B cell (primary cell): ENCODE measurements at regions not wholly inside any gene's neighbourhood (a gene's known extent, or its start where the extent isn't known, plus 50 kb on each side); places are given as distances from the start of the nearest gene placed in this dataset.

Source experiments
- EZH2 ChIP-seq: IDR thresholded peaks from 2 replicates; pipeline ENCODE4 v1.6.1; 2012; ENCODE audit warnings: borderline replicate concordance, low read depth, mild to moderate bottlenecking, moderate library complexity, low read length; ENCODE audit not compliant: insufficient read depth, poor library complexity, severe bottlenecking
- TF ChIP-seq, protein P1 (sequence below): fragments of 200-600 bp; IDR thresholded peaks from one replicate; pipeline ENCODE4 v1.8.0; 2022; ENCODE audit warnings: antibody characterized with exemption, mild to moderate bottlenecking

DNA sequence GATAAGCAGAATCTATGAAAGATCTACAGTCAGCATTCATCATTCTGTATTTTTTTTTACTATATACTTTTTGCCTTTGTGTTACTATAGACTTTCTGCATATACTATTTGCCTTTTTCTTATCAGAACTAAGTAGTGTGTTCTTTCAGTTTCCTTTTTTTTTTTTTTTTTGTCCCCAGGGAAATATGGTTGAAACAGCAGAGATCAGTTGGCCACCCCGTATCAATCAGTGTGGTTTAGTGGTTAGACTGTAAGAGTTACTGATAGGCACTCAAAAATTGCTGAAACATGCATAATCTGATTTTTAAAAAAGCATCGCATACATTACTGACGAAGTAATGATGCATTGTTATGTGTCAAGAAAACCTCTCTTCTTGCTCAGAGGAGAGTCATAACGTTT is 990.8 kb upstream of the EDIL3 start:
- TF ChIP-seq, protein P1, sequence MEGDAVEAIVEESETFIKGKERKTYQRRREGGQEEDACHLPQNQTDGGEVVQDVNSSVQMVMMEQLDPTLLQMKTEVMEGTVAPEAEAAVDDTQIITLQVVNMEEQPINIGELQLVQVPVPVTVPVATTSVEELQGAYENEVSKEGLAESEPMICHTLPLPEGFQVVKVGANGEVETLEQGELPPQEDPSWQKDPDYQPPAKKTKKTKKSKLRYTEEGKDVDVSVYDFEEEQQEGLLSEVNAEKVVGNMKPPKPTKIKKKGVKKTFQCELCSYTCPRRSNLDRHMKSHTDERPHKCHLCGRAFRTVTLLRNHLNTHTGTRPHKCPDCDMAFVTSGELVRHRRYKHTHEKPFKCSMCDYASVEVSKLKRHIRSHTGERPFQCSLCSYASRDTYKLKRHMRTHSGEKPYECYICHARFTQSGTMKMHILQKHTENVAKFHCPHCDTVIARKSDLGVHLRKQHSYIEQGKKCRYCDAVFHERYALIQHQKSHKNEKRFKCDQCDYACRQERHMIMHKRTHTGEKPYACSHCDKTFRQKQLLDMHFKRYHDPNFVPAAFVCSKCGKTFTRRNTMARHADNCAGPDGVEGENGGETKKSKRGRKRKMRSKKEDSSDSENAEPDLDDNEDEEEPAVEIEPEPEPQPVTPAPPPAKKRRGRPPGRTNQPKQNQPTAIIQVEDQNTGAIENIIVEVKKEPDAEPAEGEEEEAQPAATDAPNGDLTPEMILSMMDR = no peak
- TF ChIP-seq EZH2 = no peak
